ENCODE measurements at regions not wholly inside any gene's neighbourhood (a gene's known extent, or its start where the extent isn't known, plus 50 kb on each side); places are given as distances from the start of the nearest gene placed in this dataset.

DNA sequence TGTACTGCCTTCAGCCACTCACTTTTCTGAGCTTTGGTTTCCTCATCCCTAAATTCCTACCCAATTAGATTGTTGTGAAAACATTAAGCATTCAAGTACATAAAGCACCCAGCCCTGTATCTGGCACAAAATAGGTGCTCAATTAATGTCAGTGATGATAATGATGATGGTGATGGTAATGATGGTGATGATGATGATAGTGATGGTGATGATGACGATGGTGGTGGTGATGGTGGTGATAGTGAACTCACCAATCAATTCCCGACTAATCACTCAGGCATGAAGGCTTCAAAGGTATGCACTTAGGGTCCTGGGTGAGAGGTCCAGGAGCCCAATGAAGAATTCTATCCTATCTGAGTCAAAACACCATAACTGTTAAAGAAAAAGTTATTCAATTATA, 383.5 kb downstream of the MATN1 start:
- Histone ChIP-seq H3K4me1 (no peaks in the 10 kb centered on the region), H3K27me3 (no peaks in the 10 kb centered on the region), H3K4me3 (ENCODE audit: low read depth, low read length) (no peak overlapping the region), H3K9me3 (no peaks in the 10 kb centered on the region), H3K36me3 (no peaks in the 10 kb centered on the region)
- no peak for DNase-seq
- TF ChIP-seq, protein P1, sequence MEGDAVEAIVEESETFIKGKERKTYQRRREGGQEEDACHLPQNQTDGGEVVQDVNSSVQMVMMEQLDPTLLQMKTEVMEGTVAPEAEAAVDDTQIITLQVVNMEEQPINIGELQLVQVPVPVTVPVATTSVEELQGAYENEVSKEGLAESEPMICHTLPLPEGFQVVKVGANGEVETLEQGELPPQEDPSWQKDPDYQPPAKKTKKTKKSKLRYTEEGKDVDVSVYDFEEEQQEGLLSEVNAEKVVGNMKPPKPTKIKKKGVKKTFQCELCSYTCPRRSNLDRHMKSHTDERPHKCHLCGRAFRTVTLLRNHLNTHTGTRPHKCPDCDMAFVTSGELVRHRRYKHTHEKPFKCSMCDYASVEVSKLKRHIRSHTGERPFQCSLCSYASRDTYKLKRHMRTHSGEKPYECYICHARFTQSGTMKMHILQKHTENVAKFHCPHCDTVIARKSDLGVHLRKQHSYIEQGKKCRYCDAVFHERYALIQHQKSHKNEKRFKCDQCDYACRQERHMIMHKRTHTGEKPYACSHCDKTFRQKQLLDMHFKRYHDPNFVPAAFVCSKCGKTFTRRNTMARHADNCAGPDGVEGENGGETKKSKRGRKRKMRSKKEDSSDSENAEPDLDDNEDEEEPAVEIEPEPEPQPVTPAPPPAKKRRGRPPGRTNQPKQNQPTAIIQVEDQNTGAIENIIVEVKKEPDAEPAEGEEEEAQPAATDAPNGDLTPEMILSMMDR (IDR thresholded peaks at IDR 0.05; ENCODE audit: low read depth, low read length): no peak

- H3K4me1 ChIP-seq: no peaks in the 10 kb centered on the region
- no peak for DNase-seq
- H3K4me3 ChIP-seq (ENCODE audit: low read depth, low read length): no peak overlapping the region
- TF ChIP-seq, protein P1 (IDR thresholded peaks at IDR 0.05; ENCODE audit: low read depth, low read length): no peak
- no peaks in the 10 kb centered on the region for H3K36me3 ChIP-seq
- H3K9me3 ChIP-seq: no peaks in the 10 kb centered on the region
- no peaks in the 10 kb centered on the region for H3K27me3 ChIP-seq
Measured at GRCh38 chr1:30338765-30339164, 384.6 kb downstream of the MATN1 start.

- Histone ChIP-seq H3K36me3 (no peaks in the 10 kb centered on the region), H3K4me3 (ENCODE audit: low read depth, low read length) (no peak overlapping the region), H3K4me1 (no peaks in the 10 kb centered on the region), H3K9me3 (no peaks in the 10 kb centered on the region), H3K27me3 (no peaks in the 10 kb centered on the region)
- DNase-seq: no peak
- TF ChIP-seq, protein P1 (IDR thresholded peaks at IDR 0.05; ENCODE audit: low read depth, low read length): no peak
Measured at GRCh38 chr1:30337324-30337620, 386.1 kb downstream of the MATN1 start.

- TF ChIP-seq, protein P1 (IDR thresholded peaks at IDR 0.05; ENCODE audit: low read depth, low read length): no peak
Measured at GRCh38 chr1:30336550-30337323, 386.6 kb downstream of the MATN1 start.

DNA sequence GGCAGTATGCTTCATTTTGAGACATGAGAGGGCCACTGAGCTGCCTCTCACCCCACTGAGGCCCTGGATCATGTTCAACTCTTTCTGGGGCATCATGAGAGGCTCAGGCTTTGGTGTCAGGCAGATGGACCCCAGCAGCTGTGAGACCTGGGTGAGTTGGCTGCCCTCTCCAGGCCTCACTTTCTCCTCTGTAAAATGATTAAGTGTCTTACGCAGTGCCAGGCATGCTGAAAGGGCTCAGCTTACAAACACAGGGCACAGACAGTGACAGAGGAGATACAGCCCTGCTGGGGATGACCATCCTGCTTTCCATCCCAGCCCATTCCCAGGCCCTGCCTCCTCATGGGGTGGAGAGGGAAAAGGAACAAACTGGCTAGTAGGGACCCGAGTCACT, 387.4 kb downstream of the MATN1 start:
- Histone ChIP-seq H3K9me3 (no peaks in the 10 kb centered on the region), H3K27me3 (no peaks in the 10 kb centered on the region), H3K36me3 (no peaks in the 10 kb centered on the region), H3K4me1 (no peaks in the 10 kb centered on the region), H3K4me3 (ENCODE audit: low read depth, low read length) (no peak overlapping the region)
- TF ChIP-seq, protein P1 (IDR thresholded peaks at IDR 0.05; ENCODE audit: low read depth, low read length): no peak
- no peak for DNase-seq

More at GRCh38 chr1:30336550-30337323, 386.6 kb downstream of the MATN1 start:
- H3K36me3 ChIP-seq: no peaks in the 10 kb centered on the region
- no peaks in the 10 kb centered on the region for H3K9me3 ChIP-seq
- no peaks in the 10 kb centered on the region for H3K4me1 ChIP-seq
- H3K27me3 ChIP-seq: no peaks in the 10 kb centered on the region
- H3K4me3 ChIP-seq (ENCODE audit: low read depth, low read length): no peak overlapping the region
- DNase-seq: no peak

DNA sequence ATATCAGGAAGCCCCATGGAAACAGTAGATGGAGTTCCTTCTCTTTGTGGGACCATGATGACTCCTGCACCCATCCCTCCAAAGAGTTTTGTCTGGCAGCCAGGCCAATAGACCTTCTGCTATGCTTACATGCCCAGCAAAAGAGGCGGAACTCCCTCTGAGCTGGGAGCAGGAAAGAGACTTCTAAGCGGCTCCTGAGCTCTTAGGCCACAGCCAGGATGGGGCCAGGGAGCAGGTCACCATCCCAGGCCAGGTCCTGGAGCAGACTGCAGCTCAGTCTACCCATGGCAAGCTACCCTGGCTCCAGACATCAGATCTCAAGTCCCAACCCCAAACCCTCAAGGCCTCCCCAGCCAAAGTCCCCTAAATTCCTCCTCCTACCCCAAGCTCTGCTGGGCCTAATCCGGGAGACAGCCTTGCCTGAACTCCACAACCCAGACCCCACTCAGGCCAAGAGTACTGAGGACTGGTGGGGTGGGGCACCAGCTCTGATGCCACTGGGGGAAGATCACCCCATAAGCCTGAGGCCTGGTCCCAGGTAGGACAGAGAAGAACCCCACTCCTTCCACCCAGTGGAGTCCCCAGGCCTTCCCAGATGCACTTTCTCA, 387.9 kb downstream of the MATN1 start:
- TF ChIP-seq, protein P1 (IDR thresholded peaks at IDR 0.05; ENCODE audit: low read depth, low read length): no peak
- H3K9me3 ChIP-seq: no peaks in the 10 kb centered on the region
- DNase-seq: no peak
- no peak overlapping the region for H3K4me3 ChIP-seq (ENCODE audit: low read depth, low read length)
- no peaks in the 10 kb centered on the region for H3K36me3 ChIP-seq
- no peaks in the 10 kb centered on the region for H3K4me1 ChIP-seq
- H3K27me3 ChIP-seq: no peaks in the 10 kb centered on the region
